ENCODE measurements at regions not wholly inside any gene's neighbourhood (a gene's known extent, or its start where the extent isn't known, plus 50 kb on each side); places are given as distances from the start of the nearest gene placed in this dataset.

DNA sequence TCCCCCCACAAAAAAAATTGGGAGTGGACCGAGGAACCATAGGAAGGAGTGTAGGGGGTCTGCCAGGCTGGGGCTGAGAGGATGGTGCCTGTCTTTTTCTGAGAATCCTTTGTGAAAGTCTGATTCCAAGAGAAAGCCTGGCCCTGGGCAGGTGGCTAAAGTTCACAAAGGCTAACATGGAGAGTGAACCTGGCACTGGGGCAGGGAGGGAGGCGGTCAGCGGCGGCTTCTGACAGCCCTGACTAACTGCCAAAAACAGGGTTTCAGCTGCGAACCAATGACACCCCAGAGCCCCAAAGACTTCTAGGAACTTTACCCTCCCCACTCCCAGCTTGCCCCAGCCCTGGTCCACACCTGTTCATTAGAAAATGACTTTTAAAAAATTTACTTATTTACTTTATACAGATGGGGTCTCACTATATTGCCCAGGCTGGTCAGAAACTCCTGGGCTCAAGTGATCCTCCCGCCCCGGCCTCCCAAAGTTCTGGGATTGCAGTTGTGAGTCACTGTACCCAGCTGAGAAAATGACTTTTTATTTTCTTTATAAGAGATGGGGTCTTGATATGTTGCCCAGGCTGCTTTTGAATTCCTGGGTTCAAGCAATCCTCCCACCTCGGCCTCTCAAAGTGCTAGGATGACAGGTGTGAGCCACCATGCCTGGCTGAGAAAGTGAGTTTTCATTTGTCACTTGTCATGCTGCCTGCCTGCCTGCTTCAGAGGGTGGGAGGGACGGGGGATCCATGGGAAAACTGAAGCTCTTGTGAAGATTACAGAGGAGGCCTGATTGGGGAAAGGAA lies 61.0 kb upstream of the DUSP5 start:
- Mint-ChIP-seq H3K4me1 (peaks cover 11 to 27% of the 10 kb centered on the region in 2 donors), H3K27ac (no peak overlapping the region), H3K36me3 (no peaks in the 10 kb centered on the region), H3K4me3 (no peak overlapping the region), H3K9me3 (peaks cover 0 to 1% of the 10 kb centered on the region in 2 donors), H3K27me3 (peaks cover 0 to 4% of the 10 kb centered on the region in 2 donors)
- ATAC-seq (replicated peaks) (no peak), DNase-seq (no peak)

DNA sequence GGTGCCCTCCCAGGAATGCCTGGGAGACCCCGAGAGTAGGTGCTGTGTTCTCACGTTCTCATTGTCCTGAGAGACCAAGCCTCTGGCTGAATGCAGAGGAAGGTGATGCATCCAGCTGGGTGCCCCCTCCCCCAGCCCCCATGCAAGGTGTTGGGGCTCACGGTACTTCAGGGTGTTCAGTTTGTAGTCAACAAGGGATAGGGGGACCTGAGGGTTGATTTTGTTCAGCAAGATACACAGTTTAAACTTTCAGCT lies 60.4 kb upstream of the DUSP5 start:
- Mint-ChIP-seq H3K27me3 (no peaks in the 10 kb centered on the region), H3K9me3 (peaks cover 0 to 1% of the 10 kb centered on the region in 2 donors), H3K4me3 (no peak overlapping the region), H3K4me1 (peaks cover 11 to 27% of the 10 kb centered on the region in 2 donors), H3K36me3 (no peaks in the 10 kb centered on the region), H3K27ac (no peak overlapping the region)
- ATAC-seq (replicated peaks): no peak
- no peak for DNase-seq

DNA sequence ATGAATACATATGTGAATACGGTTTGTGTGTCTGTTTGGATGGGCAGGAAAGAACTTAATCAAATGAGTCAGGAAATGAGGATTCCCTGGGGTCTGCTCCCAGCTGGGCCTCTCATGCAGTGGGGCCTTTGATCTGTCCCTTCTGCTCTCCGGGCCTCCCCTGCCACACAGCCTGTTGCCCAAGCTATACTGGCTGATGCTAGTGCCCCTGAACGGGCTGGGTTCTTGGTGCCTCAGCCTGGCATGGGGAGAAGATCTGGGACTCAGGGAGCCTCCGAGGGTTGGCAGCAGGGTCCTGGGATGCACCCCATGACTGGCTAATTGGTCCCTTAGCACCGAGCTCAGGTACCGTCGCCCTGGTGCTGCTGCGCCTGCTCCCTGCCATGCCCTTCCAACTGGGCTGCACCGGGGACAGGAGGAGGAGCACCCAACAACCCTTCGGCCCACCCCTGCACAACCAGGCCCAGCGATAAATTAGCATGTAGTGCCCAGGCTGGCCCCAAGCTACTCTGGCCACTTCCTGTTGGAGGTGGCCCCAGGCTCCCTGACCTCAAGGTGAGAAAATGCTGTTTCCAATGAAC lies 59.9 kb upstream of the DUSP5 start:
- Mint-ChIP-seq H3K36me3 (no peaks in the 10 kb centered on the region), H3K9me3 (no peaks in the 10 kb centered on the region), H3K27me3 (no peaks in the 10 kb centered on the region), H3K4me3 (no peak overlapping the region), H3K4me1 (peaks cover 12 to 29% of the 10 kb centered on the region in 2 donors), H3K27ac (no peak overlapping the region)
- ATAC-seq (replicated peaks): no peak
- DNase-seq: no peak

DNA sequence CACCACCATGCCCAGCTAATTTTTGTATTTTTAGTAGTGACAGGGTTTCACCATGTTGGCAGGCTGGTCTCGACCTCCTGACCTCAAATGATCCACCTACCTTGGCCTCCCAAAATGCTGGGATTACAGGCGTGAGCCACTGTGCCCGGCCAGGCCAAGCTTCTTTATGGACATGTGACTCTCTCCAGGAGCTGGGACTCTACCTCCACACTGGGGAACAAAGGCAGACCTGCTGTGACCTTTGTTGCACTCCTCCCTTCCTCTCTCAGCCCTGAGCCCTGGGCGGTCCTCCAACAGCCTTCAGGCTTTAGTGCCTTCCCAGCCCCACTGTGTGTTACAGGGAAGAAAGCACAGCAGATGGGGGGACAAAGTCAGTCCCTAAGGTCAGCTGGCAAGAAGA lies 55.0 kb upstream of the DUSP5 start:
- Mint-ChIP-seq H3K36me3 (no peaks in the 10 kb centered on the region), H3K4me3 (peak overlapping the region in 1 of 2 donors; percentile 28), H3K9me3 (no peaks in the 10 kb centered on the region), H3K27me3 (peaks cover 4 to 5% of the 10 kb centered on the region in 2 donors), H3K4me1 (peaks cover 8 to 37% of the 10 kb centered on the region in 2 donors), H3K27ac (no peak overlapping the region)
- DNase-seq: no peak
- ATAC-seq (replicated peaks): no peak

DNA sequence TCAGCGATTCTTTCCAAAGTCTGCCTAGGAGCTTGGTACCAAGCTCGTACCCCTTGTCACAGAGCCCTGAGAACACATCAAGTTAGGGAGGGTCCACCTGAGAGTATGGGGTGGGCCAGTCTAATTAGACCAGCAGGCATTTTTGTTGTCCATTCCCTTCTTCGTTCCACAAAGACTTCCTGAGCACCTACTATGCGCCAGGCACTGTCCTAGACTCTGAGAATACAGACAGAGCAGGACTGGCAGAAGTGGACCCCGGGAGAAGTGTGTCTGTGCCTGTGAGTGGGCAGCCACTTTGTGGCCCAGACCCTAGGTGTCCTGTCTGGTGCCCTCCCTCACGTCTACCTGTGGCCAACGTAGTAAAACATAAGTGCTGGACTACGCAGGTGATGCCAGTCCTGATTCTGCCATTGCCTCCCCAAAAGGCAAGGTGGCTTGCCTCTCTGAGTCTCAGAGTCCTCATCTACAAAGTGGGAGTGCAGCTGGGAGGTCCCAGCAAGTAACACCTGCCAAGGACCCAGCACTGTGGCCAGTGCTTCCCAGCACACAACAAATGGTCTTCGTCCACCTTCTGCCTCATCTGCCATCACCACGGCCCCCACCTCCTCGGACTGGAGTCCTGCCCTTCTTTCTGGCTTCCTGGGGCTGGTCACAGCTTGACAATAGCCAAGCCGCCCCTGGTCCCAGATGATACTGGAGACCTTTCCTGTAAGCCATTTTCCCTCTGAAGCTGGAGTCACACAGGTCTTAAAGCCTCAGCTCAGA lies 54.3 kb upstream of the DUSP5 start:
- no peak for DNase-seq
- Mint-ChIP-seq H3K4me1 (peaks cover 8 to 35% of the 10 kb centered on the region in 2 donors), H3K36me3 (no peaks in the 10 kb centered on the region), H3K4me3 (no peak overlapping the region), H3K9me3 (no peaks in the 10 kb centered on the region), H3K27me3 (peaks cover 4 to 5% of the 10 kb centered on the region in 2 donors), H3K27ac (no peak overlapping the region)
- no peak for ATAC-seq (replicated peaks)

DNA sequence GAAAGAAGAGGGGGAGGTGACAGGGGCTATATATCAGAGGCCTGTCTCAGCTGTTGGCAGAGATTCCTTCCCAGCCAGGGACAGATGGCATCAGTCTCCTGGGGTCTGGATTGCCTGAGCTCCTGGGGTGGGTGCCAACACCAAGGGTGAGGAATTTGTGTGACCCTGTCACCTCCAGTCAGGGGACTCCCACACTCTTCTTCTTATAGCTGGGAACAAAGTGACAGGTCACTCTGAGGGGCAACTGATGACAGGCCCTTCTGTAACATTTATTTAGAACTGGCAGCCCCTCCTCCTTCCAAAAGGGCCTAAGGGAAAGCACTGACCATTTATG lies 53.7 kb upstream of the DUSP5 start:
- DNase-seq (no peak), ATAC-seq (replicated peaks) (no peak)
- Mint-ChIP-seq H3K4me1 (peaks cover 8 to 35% of the 10 kb centered on the region in 2 donors), H3K27me3 (peaks cover 5 to 7% of the 10 kb centered on the region in 2 donors), H3K4me3 (no peak overlapping the region), H3K36me3 (no peaks in the 10 kb centered on the region), H3K27ac (no peak overlapping the region), H3K9me3 (peaks cover 0 to 3% of the 10 kb centered on the region in 2 donors)

DNA sequence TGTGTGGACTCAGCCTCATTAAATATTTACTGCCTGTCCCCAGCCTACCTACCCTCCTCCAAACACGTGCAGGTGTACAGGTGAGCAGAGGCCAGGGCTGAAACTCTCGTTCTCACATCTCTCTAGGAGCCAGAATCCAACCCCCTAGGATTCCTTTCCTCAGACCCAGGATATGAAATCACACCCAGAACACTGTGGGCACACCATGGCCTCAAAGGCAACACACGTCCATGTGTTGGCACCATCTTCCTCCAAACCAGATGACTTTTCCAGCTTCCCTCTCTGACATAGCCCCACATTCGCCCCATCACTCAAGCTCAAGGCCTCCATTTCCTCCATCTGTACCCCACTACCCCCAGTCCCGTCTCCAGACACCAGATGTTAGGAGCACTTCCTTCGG lies 51.8 kb upstream of the DUSP5 start:
- Mint-ChIP-seq H3K27ac (no peak overlapping the region), H3K4me3 (no peak overlapping the region), H3K9me3 (peaks cover 0 to 5% of the 10 kb centered on the region in 2 donors), H3K27me3 (peaks cover 5 to 8% of the 10 kb centered on the region in 2 donors), H3K36me3 (no peaks in the 10 kb centered on the region), H3K4me1 (peaks cover 8 to 35% of the 10 kb centered on the region in 2 donors)
- no peak for ATAC-seq (replicated peaks)
- DNase-seq: no peak

DNA sequence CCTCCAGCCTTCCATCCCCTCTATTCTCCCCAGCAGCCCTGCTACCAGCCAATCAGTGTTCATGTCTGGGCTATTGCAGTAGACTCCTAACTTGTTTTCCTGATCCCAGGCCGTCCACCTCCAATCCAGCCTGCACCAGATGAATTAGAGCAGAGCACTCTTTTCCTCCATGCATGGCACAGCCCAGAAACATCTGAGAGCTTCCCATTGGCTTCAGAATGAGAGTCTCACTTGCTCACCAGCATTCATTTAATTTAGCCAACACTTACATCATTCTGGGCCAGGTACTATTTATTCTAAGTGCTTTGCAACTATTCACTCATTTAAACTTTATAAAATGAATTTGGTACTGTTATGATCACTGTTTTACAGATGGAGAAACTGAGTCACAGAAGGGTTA lies 51.4 kb upstream of the DUSP5 start:
- Mint-ChIP-seq H3K4me3 (no peak overlapping the region), H3K9me3 (peaks cover 0 to 5% of the 10 kb centered on the region in 2 donors), H3K27ac (no peak overlapping the region), H3K27me3 (peaks cover 5 to 8% of the 10 kb centered on the region in 2 donors), H3K4me1 (peaks cover 8 to 33% of the 10 kb centered on the region in 2 donors), H3K36me3 (no peaks in the 10 kb centered on the region)
- no peak for ATAC-seq (replicated peaks)
- DNase-seq: no peak

DNA sequence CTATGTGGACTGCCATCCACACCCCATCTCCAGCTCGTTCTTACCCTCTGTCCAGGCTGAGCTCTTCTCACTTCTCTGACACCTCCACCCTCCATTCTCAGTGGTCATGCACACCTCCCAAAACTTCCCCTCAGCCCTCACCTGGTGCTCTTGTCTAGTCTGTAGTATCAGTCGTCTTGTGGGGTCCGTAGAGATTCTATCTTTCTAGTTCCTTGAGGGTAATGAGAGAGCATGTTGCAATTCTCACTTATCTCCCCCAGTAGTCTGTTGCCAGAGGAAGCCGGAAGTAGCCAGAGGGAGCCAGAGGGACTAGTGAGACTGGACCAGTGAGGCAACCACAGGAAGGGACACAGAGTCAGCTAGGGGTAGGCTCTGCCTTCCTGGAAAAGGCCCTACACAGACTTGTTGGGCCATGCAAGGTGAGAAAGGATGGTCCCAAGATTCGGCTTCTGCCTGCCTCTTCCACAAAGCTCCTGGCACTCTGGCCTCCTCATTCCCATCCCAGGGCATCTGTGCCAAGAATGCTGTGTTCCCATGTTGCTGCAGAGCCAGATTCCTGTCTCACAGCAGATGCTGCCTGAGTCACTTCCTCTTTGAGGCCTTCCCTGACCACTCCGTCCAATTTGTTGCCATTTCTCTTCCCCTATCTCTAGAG lies 50.6 kb upstream of the DUSP5 start:
- Mint-ChIP-seq H3K4me1 (peaks cover 2 to 25% of the 10 kb centered on the region in 2 donors), H3K36me3 (no peaks in the 10 kb centered on the region), H3K4me3 (no peak overlapping the region), H3K9me3 (peaks cover 0 to 5% of the 10 kb centered on the region in 2 donors), H3K27ac (no peak overlapping the region), H3K27me3 (peaks cover 5 to 8% of the 10 kb centered on the region in 2 donors)
- ATAC-seq (replicated peaks) (no peak), DNase-seq (no peak)

DNA sequence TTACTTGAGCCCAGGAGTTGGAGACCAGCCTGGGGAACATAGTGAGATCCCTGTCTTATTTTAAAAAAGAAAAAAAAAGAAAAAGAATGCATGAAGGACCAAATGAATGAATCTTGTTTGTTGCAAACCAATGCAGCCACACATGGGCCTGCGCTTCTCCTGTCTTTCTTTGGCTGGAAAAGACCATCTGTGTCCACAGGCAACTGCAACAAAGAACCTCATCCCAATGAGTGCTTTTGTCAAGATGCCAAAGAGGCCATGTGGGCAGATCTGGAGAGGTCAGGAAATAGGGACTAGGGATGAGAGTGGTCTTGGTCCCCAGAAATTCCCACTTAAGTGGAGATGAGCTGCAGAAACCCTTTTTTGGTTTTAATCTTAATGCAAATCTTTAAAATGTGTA lies 49.8 kb upstream of the DUSP5 start:
- H3K36me3 Mint-ChIP-seq: no peaks in the 10 kb centered on the region
- H3K4me3 Mint-ChIP-seq: no peak overlapping the region
- peaks cover 5 to 8% of the 10 kb centered on the region in 2 donors for H3K27me3 Mint-ChIP-seq
- peaks cover under 1 to 20% of the 10 kb centered on the region in 2 donors for H3K4me1 Mint-ChIP-seq
- no peak overlapping the region for H3K27ac Mint-ChIP-seq
- H3K9me3 Mint-ChIP-seq: peaks cover 0 to 5% of the 10 kb centered on the region in 2 donors
- ATAC-seq (replicated peaks): no peak
- DNase-seq: no peak

Data from stimulated activated naive B cell treated with anti-CD40 and anti-IgM and Interleukin-4, amounts not matched to agents 10 μg/mL and 1 μg/mL and 100 μg/mL, for 72 hours (primary cell).